WTC11 (cell line): ENCODE measurements at regions not wholly inside any gene's neighbourhood (a gene's known extent, or its start where the extent isn't known, plus 50 kb on each side); places are given as distances from the start of the nearest gene placed in this dataset.

Experiments used
- ATF1 ChIP-seq: sonication (generic); formaldehyde crosslinking; IDR thresholded peaks from 2 replicates; pipeline ENCODE4 v1.8.1; 2023; ENCODE audit warnings: mild to moderate bottlenecking, moderate library complexity, missing genetic modification reagents
- FOXJ3 ChIP-seq: sonication (generic); formaldehyde crosslinking; IDR thresholded peaks from 2 replicates; pipeline ENCODE4 v1.9.0; 2021; ENCODE audit warnings: missing genetic modification reagents, mild to moderate bottlenecking, borderline replicate concordance
- FOXK1 ChIP-seq: sonication (generic); formaldehyde crosslinking; IDR thresholded peaks from 2 replicates; pipeline ENCODE4 v1.8.0; 2022; ENCODE audit warnings: mild to moderate bottlenecking, moderate library complexity, missing genetic modification reagents
- JUN ChIP-seq: sonication (generic); formaldehyde crosslinking; IDR thresholded peaks from 2 replicates; pipeline ENCODE4 v1.8.0; 2023; ENCODE audit warnings: mild to moderate bottlenecking, missing genetic modification reagents
- RORB ChIP-seq: fragments of 250-450 bp; sonication (Bioruptor Pico); IDR thresholded peaks from 2 replicates; pipeline ENCODE4 v1.9.0; 2021; ENCODE audit warnings: mild to moderate bottlenecking
- ZNF219 ChIP-seq: sonication (generic); formaldehyde crosslinking; IDR thresholded peaks from 2 replicates; pipeline ENCODE4 v1.8.0; 2023; ENCODE audit warnings: missing genetic modification reagents, mild to moderate bottlenecking, borderline replicate concordance
- ZNF263 ChIP-seq: sonication (generic); formaldehyde crosslinking; IDR thresholded peaks from 2 replicates; pipeline ENCODE4 v1.8.1; 2022; ENCODE audit warnings: low read depth, mild to moderate bottlenecking, moderate library complexity, missing genetic modification reagents
- TF ChIP-seq, protein P1 (sequence below): fragments of 200-600 bp; IDR thresholded peaks from 2 replicates; pipeline ENCODE4 v1.8.0; 2022; ENCODE audit warnings: antibody characterized with exemption
- TF ChIP-seq, protein P2 (sequence below): sonication (generic); formaldehyde crosslinking; conservative IDR thresholded peaks from 2 replicates; pipeline ENCODE4 v1.8.1; 2023; ENCODE audit warnings: mild to moderate bottlenecking, low read depth, missing genetic modification reagents, moderate library complexity
- TF ChIP-seq, protein P3 (sequence below): sonication (generic); formaldehyde crosslinking; IDR thresholded peaks from 2 replicates; pipeline ENCODE4 v1.8.1; 2023; ENCODE audit warnings: mild to moderate bottlenecking, missing genetic modification reagents, borderline replicate concordance
- TF ChIP-seq, protein P4 (sequence below): sonication (generic); formaldehyde crosslinking; conservative IDR thresholded peaks from 2 replicates; pipeline ENCODE4 v1.8.1; 2022; ENCODE audit warnings: mild to moderate bottlenecking, missing genetic modification reagents
- TF ChIP-seq, protein P5 (sequence below): sonication (generic); formaldehyde crosslinking; IDR thresholded peaks from 2 replicates; pipeline ENCODE4 v1.8.0; 2022; ENCODE audit warnings: mild to moderate bottlenecking, missing genetic modification reagents

DNA sequence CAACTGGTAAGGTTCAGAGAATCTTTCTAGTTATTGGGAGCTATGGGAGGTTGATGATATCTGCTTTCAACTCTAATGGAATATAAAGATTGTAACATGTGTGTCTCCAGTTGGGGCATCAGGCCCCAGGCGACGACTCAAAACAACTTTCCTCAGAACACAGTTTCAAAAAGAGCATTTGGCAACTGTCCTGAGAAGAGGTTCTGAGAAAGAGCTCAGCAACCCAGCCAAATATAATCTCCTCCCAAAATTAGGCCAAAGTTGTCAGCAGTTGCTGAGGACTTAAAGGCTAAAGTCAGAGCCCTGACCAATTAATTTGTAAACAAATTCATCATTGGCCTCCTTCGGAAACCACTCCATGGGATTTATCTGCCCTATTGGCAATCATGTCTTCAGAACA lies 251.1 kb upstream of the NFE2L3 start:
- TF ChIP-seq FOXK1 (CRISPR knock-in tag) = no peak
- TF ChIP-seq, protein P1, sequence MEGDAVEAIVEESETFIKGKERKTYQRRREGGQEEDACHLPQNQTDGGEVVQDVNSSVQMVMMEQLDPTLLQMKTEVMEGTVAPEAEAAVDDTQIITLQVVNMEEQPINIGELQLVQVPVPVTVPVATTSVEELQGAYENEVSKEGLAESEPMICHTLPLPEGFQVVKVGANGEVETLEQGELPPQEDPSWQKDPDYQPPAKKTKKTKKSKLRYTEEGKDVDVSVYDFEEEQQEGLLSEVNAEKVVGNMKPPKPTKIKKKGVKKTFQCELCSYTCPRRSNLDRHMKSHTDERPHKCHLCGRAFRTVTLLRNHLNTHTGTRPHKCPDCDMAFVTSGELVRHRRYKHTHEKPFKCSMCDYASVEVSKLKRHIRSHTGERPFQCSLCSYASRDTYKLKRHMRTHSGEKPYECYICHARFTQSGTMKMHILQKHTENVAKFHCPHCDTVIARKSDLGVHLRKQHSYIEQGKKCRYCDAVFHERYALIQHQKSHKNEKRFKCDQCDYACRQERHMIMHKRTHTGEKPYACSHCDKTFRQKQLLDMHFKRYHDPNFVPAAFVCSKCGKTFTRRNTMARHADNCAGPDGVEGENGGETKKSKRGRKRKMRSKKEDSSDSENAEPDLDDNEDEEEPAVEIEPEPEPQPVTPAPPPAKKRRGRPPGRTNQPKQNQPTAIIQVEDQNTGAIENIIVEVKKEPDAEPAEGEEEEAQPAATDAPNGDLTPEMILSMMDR = no peak
- TF ChIP-seq, protein P2, sequence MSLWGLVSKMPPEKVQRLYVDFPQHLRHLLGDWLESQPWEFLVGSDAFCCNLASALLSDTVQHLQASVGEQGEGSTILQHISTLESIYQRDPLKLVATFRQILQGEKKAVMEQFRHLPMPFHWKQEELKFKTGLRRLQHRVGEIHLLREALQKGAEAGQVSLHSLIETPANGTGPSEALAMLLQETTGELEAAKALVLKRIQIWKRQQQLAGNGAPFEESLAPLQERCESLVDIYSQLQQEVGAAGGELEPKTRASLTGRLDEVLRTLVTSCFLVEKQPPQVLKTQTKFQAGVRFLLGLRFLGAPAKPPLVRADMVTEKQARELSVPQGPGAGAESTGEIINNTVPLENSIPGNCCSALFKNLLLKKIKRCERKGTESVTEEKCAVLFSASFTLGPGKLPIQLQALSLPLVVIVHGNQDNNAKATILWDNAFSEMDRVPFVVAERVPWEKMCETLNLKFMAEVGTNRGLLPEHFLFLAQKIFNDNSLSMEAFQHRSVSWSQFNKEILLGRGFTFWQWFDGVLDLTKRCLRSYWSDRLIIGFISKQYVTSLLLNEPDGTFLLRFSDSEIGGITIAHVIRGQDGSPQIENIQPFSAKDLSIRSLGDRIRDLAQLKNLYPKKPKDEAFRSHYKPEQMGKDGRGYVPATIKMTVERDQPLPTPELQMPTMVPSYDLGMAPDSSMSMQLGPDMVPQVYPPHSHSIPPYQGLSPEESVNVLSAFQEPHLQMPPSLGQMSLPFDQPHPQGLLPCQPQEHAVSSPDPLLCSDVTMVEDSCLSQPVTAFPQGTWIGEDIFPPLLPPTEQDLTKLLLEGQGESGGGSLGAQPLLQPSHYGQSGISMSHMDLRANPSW (CRISPR knock-in tag) = no peak
- no peak for TF ChIP-seq ZNF219 (CRISPR knock-in tag)
- no peak for TF ChIP-seq ZNF263
- no peak for TF ChIP-seq FOXJ3 (CRISPR knock-in tag)
- TF ChIP-seq, protein P3, sequence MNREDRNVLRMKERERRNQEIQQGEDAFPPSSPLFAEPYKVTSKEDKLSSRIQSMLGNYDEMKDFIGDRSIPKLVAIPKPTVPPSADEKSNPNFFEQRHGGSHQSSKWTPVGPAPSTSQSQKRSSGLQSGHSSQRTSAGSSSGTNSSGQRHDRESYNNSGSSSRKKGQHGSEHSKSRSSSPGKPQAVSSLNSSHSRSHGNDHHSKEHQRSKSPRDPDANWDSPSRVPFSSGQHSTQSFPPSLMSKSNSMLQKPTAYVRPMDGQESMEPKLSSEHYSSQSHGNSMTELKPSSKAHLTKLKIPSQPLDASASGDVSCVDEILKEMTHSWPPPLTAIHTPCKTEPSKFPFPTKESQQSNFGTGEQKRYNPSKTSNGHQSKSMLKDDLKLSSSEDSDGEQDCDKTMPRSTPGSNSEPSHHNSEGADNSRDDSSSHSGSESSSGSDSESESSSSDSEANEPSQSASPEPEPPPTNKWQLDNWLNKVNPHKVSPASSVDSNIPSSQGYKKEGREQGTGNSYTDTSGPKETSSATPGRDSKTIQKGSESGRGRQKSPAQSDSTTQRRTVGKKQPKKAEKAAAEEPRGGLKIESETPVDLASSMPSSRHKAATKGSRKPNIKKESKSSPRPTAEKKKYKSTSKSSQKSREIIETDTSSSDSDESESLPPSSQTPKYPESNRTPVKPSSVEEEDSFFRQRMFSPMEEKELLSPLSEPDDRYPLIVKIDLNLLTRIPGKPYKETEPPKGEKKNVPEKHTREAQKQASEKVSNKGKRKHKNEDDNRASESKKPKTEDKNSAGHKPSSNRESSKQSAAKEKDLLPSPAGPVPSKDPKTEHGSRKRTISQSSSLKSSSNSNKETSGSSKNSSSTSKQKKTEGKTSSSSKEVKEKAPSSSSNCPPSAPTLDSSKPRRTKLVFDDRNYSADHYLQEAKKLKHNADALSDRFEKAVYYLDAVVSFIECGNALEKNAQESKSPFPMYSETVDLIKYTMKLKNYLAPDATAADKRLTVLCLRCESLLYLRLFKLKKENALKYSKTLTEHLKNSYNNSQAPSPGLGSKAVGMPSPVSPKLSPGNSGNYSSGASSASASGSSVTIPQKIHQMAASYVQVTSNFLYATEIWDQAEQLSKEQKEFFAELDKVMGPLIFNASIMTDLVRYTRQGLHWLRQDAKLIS (CRISPR knock-in tag) = no peak
- no peak for TF ChIP-seq ATF1 (CRISPR knock-in tag)
- TF ChIP-seq, protein P4, sequence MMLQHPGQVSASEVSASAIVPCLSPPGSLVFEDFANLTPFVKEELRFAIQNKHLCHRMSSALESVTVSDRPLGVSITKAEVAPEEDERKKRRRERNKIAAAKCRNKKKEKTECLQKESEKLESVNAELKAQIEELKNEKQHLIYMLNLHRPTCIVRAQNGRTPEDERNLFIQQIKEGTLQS = no peak
- TF ChIP-seq, protein P5, sequence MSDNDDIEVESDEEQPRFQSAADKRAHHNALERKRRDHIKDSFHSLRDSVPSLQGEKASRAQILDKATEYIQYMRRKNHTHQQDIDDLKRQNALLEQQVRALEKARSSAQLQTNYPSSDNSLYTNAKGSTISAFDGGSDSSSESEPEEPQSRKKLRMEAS = no peak
- no peak for TF ChIP-seq RORB (CRISPR knock-in tag)
- no peak for TF ChIP-seq JUN (CRISPR knock-in tag)
